Amygdala (tissue), 56 donors: ENCODE measurements at regions not wholly inside any gene's neighbourhood (a gene's known extent, or its start where the extent isn't known, plus 50 kb on each side); places are given as distances from the start of the nearest gene placed in this dataset.
"Not testable (repeated sequence)": the region's sequence is repeated elsewhere in the genome, so short reads cannot be mapped to it uniquely, and the experiment has no call there.

Experiments used
- DNase-seq, 56 donors: peaks; one replicate each; lab custom pipeline; 2025; lab: John Stamatoyannopoulos, UW

DNA sequence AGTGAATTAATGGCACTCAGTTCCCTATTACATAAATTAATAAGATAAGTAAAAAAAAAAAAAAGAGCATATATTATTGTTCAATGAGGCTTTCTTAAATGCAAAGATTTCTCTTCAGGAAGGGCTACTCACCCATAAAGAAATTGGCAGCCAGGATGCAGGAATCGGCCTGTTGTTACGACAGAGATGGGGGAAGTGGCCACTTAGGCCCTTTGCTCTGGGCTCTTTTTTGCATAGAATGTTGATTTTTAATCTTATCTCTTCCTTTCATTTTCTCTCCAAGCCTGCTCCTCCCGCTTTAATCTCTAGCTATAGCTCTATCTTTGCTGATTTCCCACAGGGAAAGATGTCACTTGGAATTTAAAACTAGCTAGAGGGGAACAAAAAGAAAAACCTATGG lies 391.8 kb upstream of the CRIM1 start:
- no peak for DNase-seq

- no peak for DNase-seq
Observed at GRCh38 chr2:35963357-35963756, 392.2 kb upstream of the CRIM1 start.

DNA sequence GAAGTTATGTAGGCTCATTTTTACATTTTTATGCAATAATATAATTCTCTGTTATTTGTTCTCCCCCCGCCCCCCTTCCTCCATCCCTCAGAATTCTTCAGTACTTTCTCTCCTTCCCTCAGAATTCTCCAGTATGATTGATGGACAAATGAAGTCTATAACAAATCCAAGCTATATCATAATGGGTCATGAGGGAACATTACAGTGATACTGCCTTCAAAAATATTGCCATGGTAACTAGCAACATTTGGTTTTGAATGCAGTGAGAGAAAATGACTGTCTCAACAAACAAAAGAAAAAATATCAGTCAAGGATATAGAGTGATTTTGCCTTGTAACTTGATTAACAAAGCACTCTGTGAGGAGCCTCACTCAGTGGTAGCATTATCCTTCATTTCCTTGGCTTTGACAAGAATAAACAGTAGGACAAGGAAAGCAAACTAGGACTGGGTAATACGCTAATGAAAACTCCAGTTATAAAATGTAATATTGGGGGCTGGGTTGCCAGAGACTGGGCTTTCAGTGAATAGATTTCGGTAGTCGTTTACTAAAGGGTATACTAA lies 392.9 kb upstream of the CRIM1 start:
- DNase-seq, result no peak

GRCh38 chr2:35960596-35960995 lies 395.0 kb upstream of the CRIM1 start:
- DNase-seq, result no peak

DNA sequence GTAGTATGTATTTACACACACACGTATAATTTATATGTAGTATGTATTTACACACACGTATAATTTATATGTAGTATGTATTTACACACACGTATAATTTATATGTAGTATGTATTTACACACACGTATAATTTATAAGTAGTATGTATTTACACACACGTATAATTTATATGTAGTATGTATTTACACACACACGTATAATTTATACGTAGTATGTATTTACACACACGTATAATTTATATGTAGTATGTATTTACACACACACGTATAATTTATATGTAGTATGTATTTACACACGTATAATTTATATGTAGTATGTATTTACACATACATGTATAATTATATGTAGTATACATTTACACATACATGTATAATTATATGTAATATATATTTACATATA lies 398.5 kb upstream of the CRIM1 start:
- not testable (repeated sequence) for DNase-seq

DNA sequence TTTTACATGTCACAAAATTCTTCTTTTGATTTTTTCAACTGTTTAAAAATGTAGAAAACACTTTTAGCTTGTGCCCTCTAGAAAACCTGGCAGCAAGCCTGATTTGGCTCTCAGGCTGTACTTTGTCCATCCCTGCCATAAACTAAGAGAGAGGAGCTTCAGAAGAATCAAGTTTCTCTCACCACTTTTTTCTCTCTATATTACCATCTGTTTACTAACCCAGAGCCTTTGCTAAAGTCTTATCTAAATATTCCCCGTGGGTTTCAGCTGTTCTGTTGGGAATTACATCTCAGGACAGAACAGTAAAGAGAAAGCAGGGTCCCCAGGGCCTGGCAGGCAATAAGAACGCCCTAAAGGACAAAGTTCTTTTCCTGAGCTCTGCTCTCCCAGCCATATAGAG lies 409.1 kb upstream of the CRIM1 start:
- no peak for DNase-seq

DNA sequence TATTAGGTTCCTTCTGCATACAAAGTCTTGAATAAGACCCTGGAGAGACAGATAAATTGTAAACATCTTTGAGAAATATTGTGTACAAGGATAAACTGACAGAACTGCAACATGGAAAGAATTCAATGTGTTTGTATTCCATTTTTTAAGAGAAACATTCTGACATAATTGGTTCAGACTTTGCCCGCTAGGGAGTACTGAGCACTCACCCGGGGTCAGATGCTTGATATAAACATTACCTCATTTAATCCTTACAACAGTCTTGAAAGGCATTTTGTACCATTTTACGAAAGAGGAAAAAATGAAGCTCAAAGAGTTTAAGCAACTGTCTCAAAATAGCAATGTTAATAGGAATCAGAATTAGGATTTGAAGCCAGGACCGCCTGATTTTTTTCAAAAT lies 416.7 kb upstream of the CRIM1 start:
- no peak for DNase-seq

DNA sequence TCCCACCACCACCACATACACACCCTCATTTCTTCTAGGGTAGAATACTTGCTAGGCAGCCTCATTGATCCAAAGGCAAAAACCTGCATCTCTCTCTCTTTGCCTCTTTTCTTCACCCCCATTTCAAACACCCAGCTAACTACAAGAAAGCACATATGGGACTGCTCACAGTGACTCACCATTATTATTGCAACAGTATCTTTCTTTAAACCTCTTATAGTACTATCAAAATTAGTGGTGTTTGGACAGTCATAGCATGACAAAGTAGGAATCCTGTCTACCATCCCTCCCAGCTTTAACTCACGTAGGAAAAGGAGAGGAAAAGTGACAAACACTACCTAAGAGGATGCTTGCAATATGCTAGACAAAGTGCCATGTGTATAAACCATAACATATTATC lies 422.5 kb upstream of the CRIM1 start:
- no peak for DNase-seq

- no peak for DNase-seq
Observed at GRCh38 chr2:35932276-35932963, 423.2 kb upstream of the CRIM1 start.

DNA sequence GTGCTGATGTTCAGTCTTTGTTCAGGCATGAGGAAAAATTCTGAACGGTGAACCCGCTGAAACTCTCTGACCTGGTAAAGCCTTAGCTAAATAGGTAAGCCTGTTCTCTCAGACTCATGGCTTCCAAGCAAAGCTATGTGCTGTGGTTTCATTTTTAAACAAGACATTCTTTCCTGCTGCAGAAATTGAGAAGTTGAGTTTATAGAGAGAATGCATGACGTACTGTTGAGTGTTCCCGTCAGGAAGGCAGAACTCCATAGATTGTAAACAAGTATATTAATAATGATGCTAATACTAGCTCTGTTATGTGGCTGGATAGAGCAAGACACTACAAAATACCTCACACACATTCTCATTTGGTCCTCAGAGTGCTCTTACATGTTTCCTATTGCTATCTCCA lies 424.0 kb upstream of the CRIM1 start:
- DNase-seq, result no peak

DNA sequence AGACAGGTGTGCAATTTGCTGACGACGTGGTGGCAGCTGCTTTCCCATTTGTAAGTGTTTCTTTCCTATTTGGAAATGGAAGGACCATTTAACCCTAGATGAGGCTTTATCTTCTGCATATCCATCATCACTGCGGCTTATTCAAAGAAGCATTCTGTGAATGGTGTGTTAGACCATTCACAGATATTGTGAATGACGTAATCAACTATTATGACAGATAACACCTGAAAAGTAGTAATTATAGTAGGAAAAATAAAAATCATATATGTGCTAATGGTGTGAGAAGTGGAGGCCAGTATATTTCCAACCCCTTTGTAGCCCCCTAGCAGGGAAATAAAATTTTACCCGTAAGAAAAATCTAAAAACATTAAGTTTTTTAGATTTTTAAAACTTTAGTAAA lies 424.5 kb upstream of the CRIM1 start:
- no peak for DNase-seq

DNA sequence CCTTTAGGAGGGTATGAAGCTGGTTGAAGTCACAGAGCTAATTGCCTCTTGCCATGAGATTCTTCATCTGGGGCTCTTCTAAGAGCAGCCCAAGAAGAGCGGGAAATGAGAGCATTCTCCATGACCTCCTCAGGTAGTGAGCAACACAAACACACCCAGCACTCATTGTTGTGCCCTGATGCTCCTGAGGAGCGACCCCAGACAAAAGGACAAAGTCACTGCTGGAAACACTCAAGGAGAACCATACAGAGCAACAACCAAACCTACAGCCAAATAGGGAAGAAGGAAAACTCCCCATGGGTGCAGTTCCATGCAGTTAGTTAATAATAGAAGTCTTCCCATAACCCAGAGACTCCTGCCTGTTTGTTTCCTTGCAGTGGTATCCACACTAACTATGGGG lies 426.0 kb upstream of the CRIM1 start:
- no peak for DNase-seq

DNA sequence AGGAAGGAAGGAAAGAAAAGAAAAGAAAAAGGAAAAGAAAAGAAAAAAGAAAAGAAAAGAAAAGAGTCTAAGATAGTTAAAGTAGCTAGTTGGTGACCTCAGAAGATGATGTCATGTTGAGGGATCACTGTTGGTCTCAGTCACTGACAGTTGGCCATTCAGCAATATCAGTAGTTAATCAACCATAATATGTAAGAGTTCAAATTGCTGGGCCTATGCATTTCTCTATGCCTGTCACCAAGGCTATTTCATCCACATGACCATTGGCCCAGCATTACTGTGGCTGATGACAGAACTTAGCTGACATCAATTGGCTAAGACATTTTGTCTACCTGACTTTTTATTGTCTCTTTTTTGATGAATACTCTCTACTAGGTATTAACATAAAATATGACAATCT lies 435.5 kb upstream of the CRIM1 start:
- no peak for DNase-seq

DNA sequence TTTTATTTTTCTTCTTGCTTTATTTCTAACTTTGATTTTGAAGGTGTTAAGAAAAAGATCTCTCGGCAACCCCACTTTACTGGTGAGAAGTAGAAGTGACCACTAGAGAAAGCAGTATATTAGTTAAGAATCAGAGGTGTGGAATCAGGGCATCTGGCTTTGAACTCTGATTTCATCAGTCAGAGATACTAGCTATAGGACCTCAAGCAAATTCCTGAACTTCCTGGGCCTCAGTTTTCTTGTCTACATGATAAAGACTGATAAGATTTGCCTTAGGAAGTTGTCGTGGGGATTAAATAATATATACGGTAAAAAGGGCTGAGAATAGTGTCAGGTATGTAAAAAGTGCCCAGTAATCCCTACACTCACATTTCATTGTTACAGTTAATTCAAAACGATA lies 440.3 kb upstream of the CRIM1 start:
- no peak for DNase-seq

GRCh38 chr2:35891936-35892335 lies 463.6 kb upstream of the CRIM1 start:
- no peak for DNase-seq

DNA sequence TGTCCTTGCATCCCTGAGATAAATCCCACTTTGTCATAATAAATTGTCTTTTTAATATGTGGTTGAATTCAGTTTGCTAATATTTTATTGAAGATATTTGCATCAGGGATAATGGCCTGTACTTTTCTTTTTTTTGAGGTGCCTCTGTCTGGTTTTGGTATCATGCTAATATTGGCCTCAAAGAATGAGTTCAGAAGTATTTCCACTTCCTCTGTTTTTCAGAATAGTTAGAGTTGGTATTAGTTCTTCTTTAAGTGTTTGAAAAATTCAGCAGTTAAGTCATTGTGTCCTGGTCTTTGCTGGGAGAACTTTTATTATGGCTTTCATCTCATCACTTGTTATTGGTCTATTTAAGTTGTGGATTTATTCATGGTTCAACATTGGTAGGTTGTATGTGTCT lies 464.1 kb upstream of the CRIM1 start:
- no peak for DNase-seq

GRCh38 chr2:35887146-35887545 lies 468.4 kb upstream of the CRIM1 start:
- DNase-seq, result no peak

- no peak for DNase-seq
Observed at GRCh38 chr2:35873921-35874320, 481.7 kb upstream of the CRIM1 start.

GRCh38 chr2:35871672-35872071 lies 483.9 kb upstream of the CRIM1 start:
- no peak for DNase-seq

DNA sequence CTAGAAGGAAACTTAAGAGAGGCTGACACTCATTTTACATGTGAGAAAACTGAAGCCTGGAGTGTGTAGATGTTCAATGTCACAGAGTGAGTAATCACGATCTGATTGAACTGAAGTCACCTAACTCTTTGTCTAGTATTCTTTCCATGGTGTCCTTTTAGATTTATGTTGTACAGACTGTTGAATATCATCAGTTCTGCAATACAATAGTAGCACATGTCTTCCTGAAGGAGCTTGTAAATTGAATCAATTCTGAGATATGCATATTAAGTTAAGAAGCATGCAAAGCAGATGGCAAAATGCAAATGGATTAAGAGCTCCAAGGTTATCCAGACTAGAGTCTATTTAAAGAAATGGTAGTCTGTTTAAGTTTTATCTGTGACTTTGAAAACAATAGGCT lies 484.9 kb upstream of the CRIM1 start:
- DNase-seq, result no peak

- DNase-seq, result no peak
Observed at GRCh38 chr2:35864141-35864540, 491.4 kb upstream of the CRIM1 start.

- DNase-seq, result no peak
Observed at GRCh38 chr2:35858216-35858615, 497.4 kb upstream of the CRIM1 start.

DNA sequence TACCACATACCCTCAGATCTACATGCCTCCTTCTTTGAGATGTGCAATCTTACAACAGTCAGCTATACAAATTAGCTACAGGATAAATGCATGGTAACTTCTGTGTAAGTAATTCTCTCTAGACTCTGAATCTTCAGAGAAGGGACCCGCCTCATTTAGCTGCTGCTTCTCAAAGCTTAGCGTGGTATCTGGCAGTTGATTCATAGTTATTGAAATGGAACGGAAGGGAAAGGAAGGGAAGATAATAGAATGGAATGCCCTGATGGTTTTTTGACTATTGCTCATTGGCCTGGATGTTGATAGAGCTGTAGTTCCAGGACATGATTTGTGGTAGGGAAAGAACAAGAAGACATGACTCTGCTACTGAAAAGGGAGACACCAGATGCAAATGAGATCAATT lies 498.1 kb upstream of the CRIM1 start:
- no peak for DNase-seq
